AG04449 (cell line): ENCODE measurements at regions not wholly inside any gene's neighbourhood (a gene's known extent, or its start where the extent isn't known, plus 50 kb on each side); places are given as distances from the start of the nearest gene placed in this dataset.

Source experiments
- CTCF ChIA-PET: fragments of 350-600 bp; formaldehyde crosslinking; extraction: SDS; loops from one replicate; lab custom pipeline; 2021; ENCODE audit warnings: antibody characterized with exemption; lab: Yijun Ruan, JAX
- POLR2A ChIA-PET: fragments of 400-600, 350-600 bp; formaldehyde crosslinking; extraction: SDS; loops from one replicate; lab custom pipeline; 2020; ENCODE audit warnings: antibody characterized with exemption, inconsistent platforms; lab: Yijun Ruan, JAX
- DNase-seq: peaks from one replicate; pipeline ENCODE4 v3.0.0-alpha.2; 2010; ENCODE audit warnings: low read depth, low spot score
- H3K4me3 ChIP-seq: 2 replicates; pipeline ENCODE4 v1.5.1; 2011; ENCODE audit warnings: low read depth, mild to moderate bottlenecking, control low read depth, low read length
- CTCF ChIP-seq: IDR thresholded peaks from one replicate; pipeline ENCODE4 v1.5.1; 2011; ENCODE audit warnings: mild to moderate bottlenecking, moderate library complexity, low read length, control low read depth, inconsistent platforms; ENCODE audit not compliant: insufficient read depth; ENCODE audit errors: missing control alignments

GRCh38 chr6:121666814-121667213, 231.4 kb downstream of the GJA1 start:
- CTCF ChIA-PET: interaction anchor here (1.2 kb wide), 2 partner anchors 26 to 183 kb away, joined by 3 to 4 read pairs; no protein-coding TSS in a partner anchor
- TF ChIP-seq CTCF: no peak
- no peak for DNase-seq
- POLR2A ChIA-PET: no interaction called here
- H3K4me3 ChIP-seq: no peak overlapping the region

- DNase-seq: no peak
- ChIA-PET CTCF (no interaction called here), POLR2A (interaction anchor here (0.7 kb wide), 2 partner anchors 11 to 175 kb away, joined by 3 read pairs; no protein-coding TSS in a partner anchor)
- TF ChIP-seq CTCF: no peak
- no peak overlapping the region for H3K4me3 ChIP-seq
Measured at GRCh38 chr6:121668259-121668658, 232.8 kb downstream of the GJA1 start.

GRCh38 chr6:121670511-121670910, 235.1 kb downstream of the GJA1 start:
- TF ChIP-seq CTCF: no peak
- CTCF ChIA-PET: interaction anchor here (2.0 kb wide), 1 partner anchor 180 kb away, joined by 6 read pairs; no protein-coding TSS in a partner anchor
- POLR2A ChIA-PET: interaction anchor here (0.7 kb wide), 1 partner anchor 169 kb away, joined by 4 read pairs; no protein-coding TSS in a partner anchor

GRCh38 chr6:121677571-121677970, 242.1 kb downstream of the GJA1 start:
- no peak overlapping the region for H3K4me3 ChIP-seq
- POLR2A ChIA-PET: no interaction called here
- no peak for TF ChIP-seq CTCF
- CTCF ChIA-PET: no interaction called here
- no peak for DNase-seq

More at GRCh38 chr6:121670511-121670910, 235.1 kb downstream of the GJA1 start:
- no peak overlapping the region for H3K4me3 ChIP-seq
- no peak for DNase-seq

- ChIA-PET POLR2A (no interaction called here), CTCF (no interaction called here)
- no peak overlapping the region for H3K4me3 ChIP-seq
- DNase-seq: no peak
- no peak for TF ChIP-seq CTCF
Measured at GRCh38 chr6:121678245-121678644, 242.8 kb downstream of the GJA1 start.

- ChIA-PET CTCF (no interaction called here), POLR2A (no interaction called here)
- H3K4me3 ChIP-seq: no peak overlapping the region
- no peak for DNase-seq
- no peak for TF ChIP-seq CTCF
Measured at GRCh38 chr6:121680058-121680457, 244.6 kb downstream of the GJA1 start.
